GOT3 (cell line): ENCODE measurements at regions not wholly inside any gene's neighbourhood (a gene's known extent, or its start where the extent isn't known, plus 50 kb on each side); places are given as distances from the start of the nearest gene placed in this dataset.
"Not testable (repeated sequence)": the region's sequence is repeated elsewhere in the genome, so short reads cannot be mapped to it uniquely, and the experiment has no call there.

Experiments used
- DNase-seq: peaks from one replicate; lab custom pipeline; 2025; ENCODE audit warnings: mixed read lengths; lab: John Stamatoyannopoulos, UW

GRCh38 chr18:33854086-33854826, 276.2 kb downstream of the ASXL3 start:
- DNase-seq = no peak

- no peak for DNase-seq
Observed at GRCh38 chr18:33853187-33853586, 275.2 kb downstream of the ASXL3 start.

- no peak for DNase-seq
Observed at GRCh38 chr18:33851546-33852078, 273.6 kb downstream of the ASXL3 start.

GRCh38 chr18:33849731-33850130, 271.7 kb downstream of the ASXL3 start:
- DNase-seq = no peak

GRCh38 chr18:33844232-33844631, 266.2 kb downstream of the ASXL3 start:
- no peak for DNase-seq

- no peak for DNase-seq
Observed at GRCh38 chr18:33841221-33841967, 263.4 kb downstream of the ASXL3 start.

- DNase-seq = no peak
Observed at GRCh38 chr18:33840212-33840593, 262.2 kb downstream of the ASXL3 start.

- DNase-seq = no peak
Observed at GRCh38 chr18:33839452-33840211, 261.6 kb downstream of the ASXL3 start.

GRCh38 chr18:33838054-33838453, 260.0 kb downstream of the ASXL3 start:
- no peak for DNase-seq

- no peak for DNase-seq
Observed at GRCh38 chr18:33837191-33837590, 259.2 kb downstream of the ASXL3 start.

GRCh38 chr18:33836564-33836963, 258.5 kb downstream of the ASXL3 start:
- DNase-seq = no peak

- DNase-seq = no peak
Observed at GRCh38 chr18:33835419-33835818, 257.4 kb downstream of the ASXL3 start.

GRCh38 chr18:33833842-33834241, 255.8 kb downstream of the ASXL3 start:
- DNase-seq = no peak

- DNase-seq = no peak
Observed at GRCh38 chr18:33831424-33831823, 253.4 kb downstream of the ASXL3 start.

- no peak for DNase-seq
Observed at GRCh38 chr18:33830213-33830612, 252.2 kb downstream of the ASXL3 start.

GRCh38 chr18:33828949-33829348, 250.9 kb downstream of the ASXL3 start:
- DNase-seq = no peak

- DNase-seq = no peak
Observed at GRCh38 chr18:33826151-33826550, 248.1 kb downstream of the ASXL3 start.

GRCh38 chr18:33821503-33821902, 243.5 kb downstream of the ASXL3 start:
- no peak for DNase-seq

GRCh38 chr18:33820517-33821371, 242.7 kb downstream of the ASXL3 start:
- DNase-seq = no peak

GRCh38 chr18:33819692-33820343, 241.8 kb downstream of the ASXL3 start:
- DNase-seq = not testable (repeated sequence)

GRCh38 chr18:33818145-33818544, 240.1 kb downstream of the ASXL3 start:
- DNase-seq = no peak
